GM12872 (cell line): ENCODE measurements at regions not wholly inside any gene's neighbourhood (a gene's known extent, or its start where the extent isn't known, plus 50 kb on each side); places are given as distances from the start of the nearest gene placed in this dataset.

ENCODE experiments used
- TF ChIP-seq, protein P1 (sequence below): IDR thresholded peaks from 3 replicates; pipeline ENCODE4 v1.5.1; 2011; ENCODE audit warnings: low read depth, mild to moderate bottlenecking, low read length, moderate library complexity; ENCODE audit not compliant: insufficient read depth

DNA sequence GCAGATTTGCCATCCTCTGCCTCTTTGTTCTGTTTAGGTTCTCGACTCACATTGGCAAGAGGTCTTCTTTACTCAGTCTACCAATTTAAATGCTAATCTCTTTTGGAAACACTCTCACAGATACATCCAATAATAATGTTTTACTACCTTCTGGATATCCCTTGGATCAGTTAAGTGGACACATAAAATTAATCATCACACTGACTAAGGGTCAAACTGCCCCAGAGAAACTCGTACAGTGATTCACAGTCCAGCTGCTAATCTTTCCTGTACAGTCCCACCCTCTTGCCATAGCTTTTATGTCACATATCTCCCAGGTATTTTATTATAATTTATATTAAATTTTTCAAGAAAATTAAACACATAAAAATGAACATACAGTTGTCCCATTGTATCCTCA lies 360.8 kb upstream of the RGMA start:
- TF ChIP-seq, protein P1, sequence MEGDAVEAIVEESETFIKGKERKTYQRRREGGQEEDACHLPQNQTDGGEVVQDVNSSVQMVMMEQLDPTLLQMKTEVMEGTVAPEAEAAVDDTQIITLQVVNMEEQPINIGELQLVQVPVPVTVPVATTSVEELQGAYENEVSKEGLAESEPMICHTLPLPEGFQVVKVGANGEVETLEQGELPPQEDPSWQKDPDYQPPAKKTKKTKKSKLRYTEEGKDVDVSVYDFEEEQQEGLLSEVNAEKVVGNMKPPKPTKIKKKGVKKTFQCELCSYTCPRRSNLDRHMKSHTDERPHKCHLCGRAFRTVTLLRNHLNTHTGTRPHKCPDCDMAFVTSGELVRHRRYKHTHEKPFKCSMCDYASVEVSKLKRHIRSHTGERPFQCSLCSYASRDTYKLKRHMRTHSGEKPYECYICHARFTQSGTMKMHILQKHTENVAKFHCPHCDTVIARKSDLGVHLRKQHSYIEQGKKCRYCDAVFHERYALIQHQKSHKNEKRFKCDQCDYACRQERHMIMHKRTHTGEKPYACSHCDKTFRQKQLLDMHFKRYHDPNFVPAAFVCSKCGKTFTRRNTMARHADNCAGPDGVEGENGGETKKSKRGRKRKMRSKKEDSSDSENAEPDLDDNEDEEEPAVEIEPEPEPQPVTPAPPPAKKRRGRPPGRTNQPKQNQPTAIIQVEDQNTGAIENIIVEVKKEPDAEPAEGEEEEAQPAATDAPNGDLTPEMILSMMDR = no peak

GRCh38 chr15:93438310-93438709 lies 349.3 kb upstream of the RGMA start:
- TF ChIP-seq, protein P1 = no peak

DNA sequence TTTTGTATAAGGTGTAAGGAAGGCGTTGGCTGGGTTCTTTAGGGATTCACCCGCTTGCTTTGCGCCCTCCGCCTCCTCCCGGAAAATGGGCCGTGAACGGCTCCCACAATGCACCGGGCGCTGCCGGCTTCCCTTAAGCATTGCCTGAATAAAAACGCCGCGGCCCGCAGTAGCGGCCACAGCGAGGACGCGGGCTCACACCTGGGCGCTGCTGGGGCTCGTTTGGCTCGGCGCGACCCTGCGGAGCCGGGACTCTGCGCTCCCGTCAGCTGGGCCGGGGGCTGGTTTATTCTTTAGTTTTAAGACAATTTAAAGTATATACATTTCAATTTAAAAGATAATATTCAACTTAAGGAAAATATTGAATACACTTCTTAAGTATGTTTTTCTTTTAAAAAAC lies 343.5 kb upstream of the RGMA start:
- TF ChIP-seq, protein P1 = no peak

DNA sequence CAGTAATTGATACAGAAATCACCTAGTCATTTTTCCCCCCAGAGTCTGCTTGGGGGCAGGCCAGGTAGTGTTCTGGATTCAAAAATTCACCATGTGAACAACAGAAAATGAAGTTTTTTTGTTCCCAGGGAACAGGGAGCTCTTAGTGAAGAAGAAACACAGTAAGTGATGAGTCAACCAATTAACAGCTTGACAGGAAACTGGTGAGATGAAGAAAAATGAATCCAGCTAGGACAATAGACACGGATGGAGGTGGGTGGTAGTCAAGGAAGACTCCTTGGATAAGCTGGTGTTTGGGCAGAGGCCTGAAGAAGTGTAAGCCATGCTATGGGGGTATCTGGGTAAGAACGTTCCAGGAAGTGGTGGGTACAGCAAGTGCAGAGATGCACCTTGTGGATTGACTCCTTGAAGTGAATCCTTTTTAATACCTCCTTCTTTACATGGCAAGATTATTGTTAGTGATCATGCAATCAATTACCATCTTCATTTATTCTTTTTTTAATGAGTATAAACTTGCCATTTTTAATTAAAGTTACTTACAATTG lies 339.9 kb upstream of the RGMA start:
- TF ChIP-seq, protein P1 = no peak

DNA sequence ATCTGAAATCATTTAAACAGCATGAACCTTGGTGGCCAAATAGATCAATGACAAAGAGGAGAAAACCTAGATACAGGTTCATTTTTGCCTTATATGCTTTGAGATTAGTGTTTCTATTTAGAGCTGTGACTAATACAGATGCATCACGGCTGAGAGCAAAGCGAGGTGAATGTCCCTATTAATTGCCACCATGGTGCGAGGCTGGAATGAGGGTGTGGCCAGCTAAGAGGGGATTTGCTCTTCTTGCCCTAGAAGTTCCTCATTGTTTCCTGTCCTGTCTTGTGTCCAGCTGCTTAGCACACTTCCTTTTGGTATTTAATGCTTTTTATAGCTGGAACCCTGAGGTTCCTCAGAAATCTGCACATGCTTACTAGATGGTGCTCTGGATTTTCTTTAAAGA lies 339.1 kb upstream of the RGMA start:
- TF ChIP-seq, protein P1 = no peak

- TF ChIP-seq, protein P1 = no peak
Measured at GRCh38 chr15:93424131-93424530, 335.1 kb upstream of the RGMA start.

GRCh38 chr15:93422476-93422875 lies 333.5 kb upstream of the RGMA start:
- TF ChIP-seq, protein P1 = no peak
